ENCODE measurements at regions not wholly inside any gene's neighbourhood (a gene's known extent, or its start where the extent isn't known, plus 50 kb on each side); places are given as distances from the start of the nearest gene placed in this dataset.

DNA sequence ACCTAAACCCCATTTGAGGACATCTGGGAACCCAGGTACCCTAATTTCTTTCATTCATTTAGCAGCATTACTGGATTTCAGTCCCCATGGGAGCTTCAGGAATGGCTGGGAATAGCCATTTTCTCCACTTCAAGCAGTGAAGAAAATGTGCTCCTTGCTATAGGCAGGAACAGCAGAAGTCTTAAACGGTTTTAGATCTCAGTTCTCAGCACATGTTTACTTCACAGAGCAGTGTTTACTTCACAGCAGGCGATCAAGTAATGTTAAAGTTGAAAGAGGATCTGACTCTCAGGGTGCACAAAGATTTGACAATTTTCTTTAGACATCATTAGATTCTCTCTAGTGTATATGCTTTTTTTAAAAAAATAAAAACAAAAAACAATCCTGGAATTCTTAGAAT, 109.3 kb downstream of the TBC1D30 start:
- TF ChIP-seq, protein P1, sequence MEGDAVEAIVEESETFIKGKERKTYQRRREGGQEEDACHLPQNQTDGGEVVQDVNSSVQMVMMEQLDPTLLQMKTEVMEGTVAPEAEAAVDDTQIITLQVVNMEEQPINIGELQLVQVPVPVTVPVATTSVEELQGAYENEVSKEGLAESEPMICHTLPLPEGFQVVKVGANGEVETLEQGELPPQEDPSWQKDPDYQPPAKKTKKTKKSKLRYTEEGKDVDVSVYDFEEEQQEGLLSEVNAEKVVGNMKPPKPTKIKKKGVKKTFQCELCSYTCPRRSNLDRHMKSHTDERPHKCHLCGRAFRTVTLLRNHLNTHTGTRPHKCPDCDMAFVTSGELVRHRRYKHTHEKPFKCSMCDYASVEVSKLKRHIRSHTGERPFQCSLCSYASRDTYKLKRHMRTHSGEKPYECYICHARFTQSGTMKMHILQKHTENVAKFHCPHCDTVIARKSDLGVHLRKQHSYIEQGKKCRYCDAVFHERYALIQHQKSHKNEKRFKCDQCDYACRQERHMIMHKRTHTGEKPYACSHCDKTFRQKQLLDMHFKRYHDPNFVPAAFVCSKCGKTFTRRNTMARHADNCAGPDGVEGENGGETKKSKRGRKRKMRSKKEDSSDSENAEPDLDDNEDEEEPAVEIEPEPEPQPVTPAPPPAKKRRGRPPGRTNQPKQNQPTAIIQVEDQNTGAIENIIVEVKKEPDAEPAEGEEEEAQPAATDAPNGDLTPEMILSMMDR (conservative IDR thresholded peaks at IDR 0.05; ENCODE audit: low read length): no peak
- no peak for TF ChIP-seq EZH2phosphoT487 (IDR thresholded peaks at IDR 0.05; ENCODE audit: borderline replicate concordance)

All from Loucy (cell line).